ENCODE measurements at regions not wholly inside any gene's neighbourhood (a gene's known extent, or its start where the extent isn't known, plus 50 kb on each side); places are given as distances from the start of the nearest gene placed in this dataset.

GRCh38 chr20:23299673-23300050, 50.9 kb upstream of the NXT1 start:
- no peak overlapping the region for H3K27ac ChIP-seq (ENCODE audit: low read depth in 1 of 3, low read length in 2 of 3)
- DNase-seq (no peak), FAIRE-seq (no peak)
- H3K4me1 ChIP-seq (ENCODE audit: control insufficient read depth in 3 of 3, insufficient read depth in 2 of 3, low read depth in 1 of 3, low read length in 2 of 3) = no peaks in the 10 kb centered on the region
- no peaks in the 10 kb centered on the region for H3K9me3 ChIP-seq (ENCODE audit: control insufficient read depth in 2 of 2, insufficient read depth in 1 of 2, low read depth in 1 of 2, low read length in 1 of 2)
- H3K36me3 ChIP-seq (ENCODE audit: control insufficient read depth in 3 of 3, insufficient read depth in 2 of 3, low read depth in 1 of 3, low read length in 3 of 3) = no peaks in the 10 kb centered on the region
- H3K4me3 ChIP-seq (ENCODE audit: low read depth in 1 of 3, low read length in 3 of 3) = no peak overlapping the region
- peaks cover 0 to 2% (median 0%) of the 10 kb centered on the region in 3 donors for H3K27me3 ChIP-seq (ENCODE audit: control insufficient read depth in 3 of 3, insufficient read depth in 3 of 3, low read length in 3 of 3)
- 85 to 94% (median 89%) methylated on average over 7 of the region's 7 CpGs for WGBS, 3 donors

DNA sequence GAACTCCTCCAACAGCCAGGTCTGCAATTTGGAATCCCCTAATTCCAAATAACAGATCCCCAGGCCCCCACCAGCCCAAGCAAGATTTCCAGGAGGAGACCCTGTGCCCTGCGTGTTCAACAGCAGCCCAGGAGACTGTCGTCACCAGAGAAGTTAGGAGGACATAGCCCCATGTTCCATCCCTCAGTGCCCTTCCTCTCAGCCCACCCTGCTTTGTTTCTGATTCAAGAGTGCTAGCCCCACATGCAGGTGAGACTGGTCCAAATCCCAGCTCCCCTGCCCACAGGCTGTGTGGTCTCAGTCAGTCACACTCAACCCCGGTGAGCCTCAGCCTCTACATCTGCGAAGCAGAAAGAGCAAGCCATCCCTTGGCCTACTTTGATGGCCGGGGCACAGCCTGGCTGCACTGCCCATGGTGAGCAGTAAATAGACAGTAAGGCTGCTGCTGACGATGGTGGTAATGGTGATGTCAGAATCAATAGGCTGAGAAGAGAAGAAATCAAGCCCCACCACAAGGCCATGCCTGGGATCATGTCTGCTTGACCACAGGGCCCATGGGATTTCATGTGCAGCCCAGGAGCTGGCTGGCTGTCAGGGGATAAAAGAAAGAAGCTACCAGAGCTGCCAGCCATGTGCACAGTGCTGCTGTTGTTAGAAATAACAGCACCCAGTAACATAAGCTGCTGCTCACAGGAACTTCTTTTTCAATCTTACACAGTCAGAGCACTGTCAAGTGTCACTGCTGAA, 51.5 kb upstream of the NXT1 start:
- no peak for FAIRE-seq
- DNase-seq = no peak
- Histone ChIP-seq H3K27ac (ENCODE audit: low read depth in 1 of 3, low read length in 2 of 3) (no peak overlapping the region), H3K4me1 (ENCODE audit: control insufficient read depth in 3 of 3, insufficient read depth in 2 of 3, low read depth in 1 of 3, low read length in 2 of 3) (no peaks in the 10 kb centered on the region), H3K4me3 (ENCODE audit: low read depth in 1 of 3, low read length in 3 of 3) (no peak overlapping the region), H3K36me3 (ENCODE audit: control insufficient read depth in 3 of 3, insufficient read depth in 2 of 3, low read depth in 1 of 3, low read length in 3 of 3) (no peaks in the 10 kb centered on the region), H3K9me3 (ENCODE audit: control insufficient read depth in 2 of 2, insufficient read depth in 1 of 2, low read depth in 1 of 2, low read length in 1 of 2) (no peaks in the 10 kb centered on the region), H3K27me3 (ENCODE audit: control insufficient read depth in 3 of 3, insufficient read depth in 3 of 3, low read length in 3 of 3) (peaks cover 0 to 2% (median 0%) of the 10 kb centered on the region in 3 donors)
- 83 to 92% (median 87%) methylated on average over 6 of the region's 6 CpGs for WGBS, 3 donors

DNA sequence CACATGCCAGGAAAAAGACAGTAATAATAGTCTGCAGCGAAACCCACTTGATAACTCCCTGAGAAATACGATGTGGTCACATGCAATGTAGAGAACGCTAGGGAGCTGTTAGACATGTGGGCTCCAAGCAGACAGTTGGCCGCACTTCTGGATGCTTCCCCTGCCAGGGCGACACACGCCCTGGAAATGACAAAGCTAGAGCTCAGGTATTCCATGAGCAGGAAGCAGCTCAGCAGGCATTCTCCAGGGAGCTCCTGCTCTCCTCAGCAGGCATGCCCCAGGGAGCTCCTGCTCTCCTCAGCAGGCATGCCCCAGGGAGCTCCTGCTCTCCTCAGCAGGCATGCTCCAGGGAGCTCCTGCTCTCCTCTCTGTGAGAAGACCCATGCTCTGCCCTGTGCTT, 52.4 kb upstream of the NXT1 start:
- Histone ChIP-seq H3K4me3 (ENCODE audit: low read depth in 1 of 3, low read length in 3 of 3) (no peak overlapping the region), H3K4me1 (ENCODE audit: control insufficient read depth in 3 of 3, insufficient read depth in 2 of 3, low read depth in 1 of 3, low read length in 2 of 3) (peaks cover 0 to 2% (median 0%) of the 10 kb centered on the region in 3 donors), H3K9me3 (ENCODE audit: control insufficient read depth in 2 of 2, insufficient read depth in 1 of 2, low read depth in 1 of 2, low read length in 1 of 2) (no peaks in the 10 kb centered on the region), H3K27ac (ENCODE audit: low read depth in 1 of 3, low read length in 2 of 3) (no peak overlapping the region), H3K27me3 (ENCODE audit: control insufficient read depth in 3 of 3, insufficient read depth in 3 of 3, low read length in 3 of 3) (peaks cover 0 to 2% (median 0%) of the 10 kb centered on the region in 3 donors), H3K36me3 (ENCODE audit: control insufficient read depth in 3 of 3, insufficient read depth in 2 of 3, low read depth in 1 of 3, low read length in 3 of 3) (no peaks in the 10 kb centered on the region)
- DNase-seq (no peak), FAIRE-seq (no peak)
- 78 to 85% (median 85%) methylated on average over 6 of the region's 6 CpGs for WGBS, 3 donors

GRCh38 chr20:23296841-23297701, 53.5 kb upstream of the NXT1 start:
- H3K27ac ChIP-seq (ENCODE audit: low read depth in 1 of 3, low read length in 2 of 3) = peak overlapping the region in 1 of 3 donors; percentile 89
- H3K27me3 ChIP-seq (ENCODE audit: control insufficient read depth in 3 of 3, insufficient read depth in 3 of 3, low read length in 3 of 3) = peaks cover 0 to 2% (median 0%) of the 10 kb centered on the region in 3 donors
- no peaks in the 10 kb centered on the region for H3K9me3 ChIP-seq (ENCODE audit: control insufficient read depth in 2 of 2, insufficient read depth in 1 of 2, low read depth in 1 of 2, low read length in 1 of 2)
- 63 to 66% (median 64%) methylated on average over 17 of the region's 17 CpGs for WGBS, 3 donors
- FAIRE-seq (no peak), DNase-seq (no peak)
- peaks cover 0 to 3% (median 0%) of the 10 kb centered on the region in 3 donors for H3K4me1 ChIP-seq (ENCODE audit: control insufficient read depth in 3 of 3, insufficient read depth in 2 of 3, low read depth in 1 of 3, low read length in 2 of 3)
- no peak overlapping the region for H3K4me3 ChIP-seq (ENCODE audit: low read depth in 1 of 3, low read length in 3 of 3)
- H3K36me3 ChIP-seq (ENCODE audit: control insufficient read depth in 3 of 3, insufficient read depth in 2 of 3, low read depth in 1 of 3, low read length in 3 of 3) = no peaks in the 10 kb centered on the region

- FAIRE-seq (no peak), DNase-seq (no peak)
- H3K4me1 ChIP-seq (ENCODE audit: control insufficient read depth in 3 of 3, insufficient read depth in 2 of 3, low read depth in 1 of 3, low read length in 2 of 3) = peaks cover 0 to 3% (median 0%) of the 10 kb centered on the region in 3 donors
- H3K27ac ChIP-seq (ENCODE audit: low read depth in 1 of 3, low read length in 2 of 3) = peak overlapping the region in 1 of 3 donors; percentile 22
- no peaks in the 10 kb centered on the region for H3K9me3 ChIP-seq (ENCODE audit: control insufficient read depth in 2 of 2, insufficient read depth in 1 of 2, low read depth in 1 of 2, low read length in 1 of 2)
- WGBS, 3 donors = 79 to 88% (median 79%) methylated on average over 5 of the region's 5 CpGs
- H3K36me3 ChIP-seq (ENCODE audit: control insufficient read depth in 3 of 3, insufficient read depth in 2 of 3, low read depth in 1 of 3, low read length in 3 of 3) = no peaks in the 10 kb centered on the region
- no peak overlapping the region for H3K4me3 ChIP-seq (ENCODE audit: low read depth in 1 of 3, low read length in 3 of 3)
- H3K27me3 ChIP-seq (ENCODE audit: control insufficient read depth in 3 of 3, insufficient read depth in 3 of 3, low read length in 3 of 3) = no peaks in the 10 kb centered on the region
These were observed 54.7 kb upstream of the NXT1 start for GRCh38 chr20:23295934-23296333.

DNA sequence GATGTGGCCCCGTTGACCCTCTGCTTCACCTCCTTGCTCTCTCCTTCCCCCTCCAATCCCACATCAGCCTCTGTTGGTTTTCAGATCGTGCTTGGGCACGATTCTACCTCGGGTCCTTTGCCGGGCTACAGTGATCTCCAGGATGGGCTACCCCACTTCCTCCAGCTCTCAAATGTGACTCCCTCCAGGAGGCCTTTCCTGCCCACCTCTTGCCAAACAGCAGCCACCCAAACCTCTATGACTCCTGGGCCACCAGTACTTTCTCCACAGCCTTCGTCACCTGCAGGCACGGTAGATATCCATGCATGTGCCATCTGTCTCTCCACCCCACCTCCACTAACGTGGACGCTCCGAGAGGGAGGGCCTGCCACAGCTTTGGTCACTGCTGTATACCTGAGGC, 55.9 kb upstream of the NXT1 start:
- Histone ChIP-seq H3K27ac (ENCODE audit: low read depth in 1 of 3, low read length in 2 of 3) (peak overlapping the region in 1 of 3 donors; percentile 79), H3K4me3 (ENCODE audit: low read depth in 1 of 3, low read length in 3 of 3) (no peak overlapping the region), H3K36me3 (ENCODE audit: control insufficient read depth in 3 of 3, insufficient read depth in 2 of 3, low read depth in 1 of 3, low read length in 3 of 3) (no peaks in the 10 kb centered on the region), H3K27me3 (ENCODE audit: control insufficient read depth in 3 of 3, insufficient read depth in 3 of 3, low read length in 3 of 3) (no peaks in the 10 kb centered on the region), H3K4me1 (ENCODE audit: control insufficient read depth in 3 of 3, insufficient read depth in 2 of 3, low read depth in 1 of 3, low read length in 2 of 3) (peaks cover 0 to 3% (median 0%) of the 10 kb centered on the region in 3 donors), H3K9me3 (ENCODE audit: control insufficient read depth in 2 of 2, insufficient read depth in 1 of 2, low read depth in 1 of 2, low read length in 1 of 2) (no peaks in the 10 kb centered on the region)
- 90 to 94% (median 91%) methylated on average over 10 of the region's 10 CpGs for WGBS, 3 donors
- DNase-seq = no peak
- FAIRE-seq = no peak

DNA sequence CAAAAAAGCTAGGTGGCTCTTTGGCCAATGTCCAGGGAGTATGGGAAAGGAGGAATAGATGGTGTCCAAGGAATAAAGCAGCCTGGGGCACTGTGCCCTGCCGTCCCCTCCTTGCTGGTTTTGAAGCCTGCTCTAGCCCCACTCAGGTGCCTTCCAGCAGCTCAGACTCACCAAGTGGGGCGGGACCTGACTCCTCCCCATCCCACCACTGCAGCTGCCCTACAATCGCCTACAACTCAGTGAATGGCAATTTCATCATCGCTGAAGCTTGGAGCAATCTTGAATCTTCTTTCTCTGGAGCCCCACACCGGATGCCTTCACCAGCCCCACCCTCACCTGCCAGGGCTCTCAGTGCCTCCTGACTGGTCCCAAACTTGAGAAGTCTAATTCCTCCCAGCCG, 56.4 kb upstream of the NXT1 start:
- DNase-seq (no peak), FAIRE-seq (no peak)
- peak overlapping the region in 1 of 3 donors; percentile 79 for H3K27ac ChIP-seq (ENCODE audit: low read depth in 1 of 3, low read length in 2 of 3)
- no peak overlapping the region for H3K4me3 ChIP-seq (ENCODE audit: low read depth in 1 of 3, low read length in 3 of 3)
- H3K9me3 ChIP-seq (ENCODE audit: control insufficient read depth in 2 of 2, insufficient read depth in 1 of 2, low read depth in 1 of 2, low read length in 1 of 2) = no peaks in the 10 kb centered on the region
- H3K36me3 ChIP-seq (ENCODE audit: control insufficient read depth in 3 of 3, insufficient read depth in 2 of 3, low read depth in 1 of 3, low read length in 3 of 3) = no peaks in the 10 kb centered on the region
- peaks cover 0 to 3% (median 0%) of the 10 kb centered on the region in 3 donors for H3K27me3 ChIP-seq (ENCODE audit: control insufficient read depth in 3 of 3, insufficient read depth in 3 of 3, low read length in 3 of 3)
- H3K4me1 ChIP-seq (ENCODE audit: control insufficient read depth in 3 of 3, insufficient read depth in 2 of 3, low read depth in 1 of 3, low read length in 2 of 3) = peaks cover 0 to 5% (median 0%) of the 10 kb centered on the region in 3 donors
- 64 to 77% (median 77%) methylated on average over 6 of the region's 6 CpGs for WGBS, 3 donors

DNA sequence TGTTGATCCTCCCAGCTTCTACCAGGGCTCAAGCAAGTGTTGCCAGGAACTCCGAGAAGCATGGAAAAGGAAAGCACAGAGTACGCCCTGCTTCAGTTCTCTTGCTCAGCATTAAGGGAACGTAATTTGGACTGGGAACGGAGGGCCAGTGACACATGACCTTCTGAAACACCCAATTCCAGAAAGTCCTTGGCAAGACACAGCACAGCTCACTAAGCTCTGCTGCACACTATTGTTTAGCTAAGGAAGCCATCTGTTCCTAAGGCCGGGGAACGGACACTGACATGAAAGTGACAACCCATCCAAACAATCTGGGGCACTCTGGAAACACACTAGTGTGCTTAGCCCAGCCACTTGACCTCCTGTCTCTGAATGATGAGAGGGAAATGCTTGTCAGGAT, 56.9 kb upstream of the NXT1 start:
- 65 to 80% (median 79%) methylated on average over 6 of the region's 6 CpGs for WGBS, 3 donors
- H3K27ac ChIP-seq (ENCODE audit: low read depth in 1 of 3, low read length in 2 of 3) = peak overlapping the region in 1 of 3 donors; percentile 79
- FAIRE-seq = no peak

More for the DNA sequence above, 56.9 kb upstream of the NXT1 start:
- Histone ChIP-seq H3K4me3 (ENCODE audit: low read depth in 1 of 3, low read length in 3 of 3) (no peak overlapping the region), H3K36me3 (ENCODE audit: control insufficient read depth in 3 of 3, insufficient read depth in 2 of 3, low read depth in 1 of 3, low read length in 3 of 3) (no peaks in the 10 kb centered on the region), H3K9me3 (ENCODE audit: control insufficient read depth in 2 of 2, insufficient read depth in 1 of 2, low read depth in 1 of 2, low read length in 1 of 2) (no peaks in the 10 kb centered on the region), H3K27me3 (ENCODE audit: control insufficient read depth in 3 of 3, insufficient read depth in 3 of 3, low read length in 3 of 3) (peaks cover 0 to 3% (median 0%) of the 10 kb centered on the region in 3 donors), H3K4me1 (ENCODE audit: control insufficient read depth in 3 of 3, insufficient read depth in 2 of 3, low read depth in 1 of 3, low read length in 2 of 3) (peaks cover 0 to 5% (median 0%) of the 10 kb centered on the region in 3 donors)
- peak; percentile 2 to 9 for DNase-seq
